RPMI7951 (cell line): ENCODE measurements at regions not wholly inside any gene's neighbourhood (a gene's known extent, or its start where the extent isn't known, plus 50 kb on each side); places are given as distances from the start of the nearest gene placed in this dataset.

Experiments
- DNase-seq: peaks from one replicate; pipeline ENCODE4 v3.0.0-alpha.2; 2012; ENCODE audit warnings: low read depth

DNA sequence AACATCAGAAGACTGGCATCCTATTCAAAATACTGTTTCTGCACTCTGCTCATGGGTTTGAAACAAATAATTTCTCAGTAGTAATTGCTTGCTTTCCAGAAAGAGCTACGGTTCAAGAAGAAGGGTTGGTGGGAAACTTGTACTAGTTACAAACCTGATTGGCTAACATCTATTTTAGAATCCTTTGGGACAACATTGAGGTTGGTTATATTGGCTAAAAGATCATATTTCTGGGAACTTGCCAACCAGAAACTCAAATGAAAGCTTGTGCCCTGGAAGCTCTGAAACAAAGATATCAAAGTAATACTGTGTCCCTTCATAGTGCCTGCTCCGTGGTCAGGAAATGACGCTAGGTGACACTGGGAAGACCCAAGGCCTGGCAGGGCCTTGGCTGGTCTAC lies 141.7 kb downstream of the LACC1 start:
- DNase-seq = no peak

DNA sequence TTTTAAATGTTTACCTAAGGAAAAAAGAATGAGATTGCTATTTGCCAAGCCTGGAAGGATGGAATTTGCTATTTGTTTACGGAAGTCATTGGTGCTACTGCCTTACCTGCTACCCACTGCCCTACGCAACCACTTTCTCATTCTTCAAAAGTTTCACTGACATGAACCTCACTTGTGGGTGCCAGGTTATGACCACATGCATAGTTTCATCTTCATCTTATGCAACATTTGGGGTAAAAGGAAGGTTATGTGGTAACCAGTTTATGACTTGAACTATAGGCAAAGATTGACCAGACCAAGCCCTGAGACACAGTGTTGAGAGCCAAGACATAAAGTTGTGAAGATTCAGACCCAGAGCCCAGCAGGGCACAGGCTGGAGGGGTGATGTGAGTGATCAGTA lies 142.5 kb downstream of the LACC1 start:
- no peak for DNase-seq

DNA sequence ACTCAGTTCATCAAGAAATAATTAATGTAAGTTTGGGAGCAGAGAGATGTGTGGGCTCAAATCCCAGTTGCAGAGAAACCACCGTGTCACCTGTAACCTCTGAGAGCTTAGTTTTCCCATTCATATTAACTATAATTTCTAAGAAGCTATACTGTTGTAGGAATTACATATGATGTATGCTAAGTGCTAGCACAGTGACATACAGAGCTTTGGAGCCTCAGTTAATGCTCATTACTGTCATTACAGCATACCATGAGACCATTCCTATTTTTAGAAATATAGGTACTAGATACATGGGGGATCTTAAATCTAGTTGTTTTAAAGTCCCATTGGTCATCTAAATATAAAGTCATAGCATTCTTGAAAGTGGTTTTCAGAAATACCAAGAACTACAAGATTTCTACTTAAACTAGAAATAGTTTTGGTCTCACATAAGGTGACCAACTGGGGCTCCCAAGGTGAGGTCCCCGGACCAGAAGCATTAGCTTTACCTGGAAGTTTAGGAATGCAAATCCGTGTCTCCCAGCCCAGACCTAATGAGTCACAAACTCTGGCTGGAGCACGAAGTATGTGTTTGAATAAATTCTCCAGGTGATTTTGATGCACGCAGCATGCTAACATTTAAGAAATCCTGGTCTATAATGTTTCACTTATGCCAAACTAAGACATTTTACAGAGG lies 144.6 kb downstream of the LACC1 start:
- no peak for DNase-seq

DNA sequence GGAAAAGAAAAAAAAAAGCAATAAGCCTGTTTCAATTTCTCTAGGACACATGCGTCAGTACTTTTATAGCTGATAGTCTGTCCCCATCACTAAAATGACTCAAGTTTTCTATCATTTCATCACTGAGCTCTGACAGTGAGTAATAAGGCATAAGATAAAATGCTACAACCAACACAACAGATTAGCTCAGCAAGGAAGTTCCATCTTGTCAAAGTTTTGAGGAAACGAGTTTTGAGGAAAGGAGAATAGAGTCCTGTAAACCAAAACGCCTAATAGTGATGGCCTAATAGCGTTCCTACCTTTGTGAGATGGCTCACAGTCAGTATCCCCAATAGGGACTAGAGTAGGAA lies 145.1 kb downstream of the LACC1 start:
- DNase-seq = no peak

DNA sequence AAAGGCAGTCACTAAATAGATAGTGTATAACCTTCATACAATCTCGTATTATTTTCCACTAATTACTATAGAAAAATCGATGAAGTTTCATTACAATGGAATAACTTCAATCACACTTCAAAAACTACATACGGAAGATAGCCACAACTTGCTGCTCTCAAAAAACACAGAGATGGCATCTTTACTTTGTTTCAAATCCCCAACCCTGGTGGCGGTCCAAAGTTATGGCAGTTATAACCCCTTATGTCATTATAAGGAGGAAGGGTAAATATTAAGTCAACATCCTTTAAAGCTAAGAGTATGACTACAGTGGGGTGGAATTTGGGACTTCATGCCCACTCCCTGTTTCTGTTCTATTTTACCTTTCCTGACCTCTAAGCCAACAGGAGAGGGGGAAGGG lies 146.5 kb downstream of the LACC1 start:
- DNase-seq = no peak

DNA sequence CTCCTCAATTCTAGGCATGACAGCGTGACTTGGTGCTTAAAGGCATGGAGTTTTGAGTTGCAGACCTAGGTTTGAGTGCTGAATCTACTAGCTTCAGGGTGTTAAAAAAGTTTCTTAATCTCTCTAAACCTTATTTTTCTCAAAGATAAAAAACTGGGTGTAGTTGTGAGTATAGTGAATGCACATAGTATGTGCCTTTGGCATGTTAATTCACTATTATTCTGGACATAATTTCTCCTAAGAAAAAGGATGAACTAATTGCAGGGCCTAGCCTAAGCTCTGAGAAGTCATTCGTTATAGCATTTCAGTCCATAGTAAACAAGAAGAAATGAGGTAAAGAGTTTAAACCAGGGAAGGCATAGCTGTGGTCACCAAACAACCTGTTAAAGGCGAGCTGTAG lies 149.0 kb downstream of the LACC1 start:
- no peak for DNase-seq

DNA sequence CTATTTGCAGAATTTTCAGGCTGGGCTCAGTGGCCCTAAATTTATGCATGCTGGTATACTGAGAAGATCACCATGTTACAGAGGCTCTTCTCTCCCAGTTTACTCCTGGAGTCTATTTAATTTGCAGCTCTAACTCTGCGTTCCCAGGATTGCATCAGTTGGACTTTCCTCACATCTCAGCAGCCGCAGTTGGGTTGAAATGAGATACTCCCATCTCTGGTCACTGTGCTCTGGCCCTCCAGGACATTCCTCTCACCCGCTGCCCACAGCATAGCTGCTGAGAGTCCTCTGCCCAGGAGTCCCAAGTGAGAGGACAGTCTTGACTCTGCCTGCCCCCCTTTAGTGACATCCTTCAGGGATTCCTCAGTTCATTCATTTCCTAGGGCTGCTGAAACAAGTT lies 150.9 kb downstream of the LACC1 start:
- DNase-seq = no peak

DNA sequence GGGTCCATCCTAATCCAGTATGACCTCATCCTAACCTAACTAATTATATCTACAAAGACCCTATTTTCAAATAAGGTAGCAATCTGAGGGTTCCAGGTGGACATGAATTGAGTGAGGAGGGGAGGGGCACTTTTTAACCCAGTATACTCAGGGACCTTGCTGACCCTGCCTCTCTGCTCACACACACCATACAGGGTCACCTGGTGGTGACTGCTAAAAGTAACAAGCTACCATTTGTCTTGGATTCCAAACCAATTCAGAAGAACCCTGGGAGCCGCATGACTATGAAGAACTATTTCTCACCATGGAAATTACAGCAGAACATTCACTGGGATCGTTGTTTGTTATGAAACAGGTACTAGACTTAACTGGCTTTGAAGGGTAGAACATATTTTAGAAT lies 151.9 kb downstream of the LACC1 start:
- DNase-seq = no peak

DNA sequence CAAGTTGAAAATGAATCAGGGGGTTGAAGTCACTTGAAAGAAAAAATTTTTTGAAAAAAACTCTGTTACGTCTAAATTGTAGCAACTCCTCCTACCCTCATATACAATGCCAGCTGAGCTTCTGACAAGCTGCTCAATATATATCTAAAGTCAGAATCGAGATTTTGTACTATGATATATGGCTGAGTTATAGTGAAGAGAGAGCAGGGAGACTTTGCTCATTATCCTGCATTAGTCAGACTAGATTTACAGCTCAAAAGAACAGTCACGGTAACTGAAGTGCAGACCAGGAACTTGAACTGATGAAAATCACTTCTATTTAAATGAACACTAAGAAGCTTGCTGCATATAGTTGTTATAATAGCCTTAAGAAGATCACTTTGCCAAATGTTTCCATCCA lies 153.1 kb downstream of the LACC1 start:
- DNase-seq = no peak

DNA sequence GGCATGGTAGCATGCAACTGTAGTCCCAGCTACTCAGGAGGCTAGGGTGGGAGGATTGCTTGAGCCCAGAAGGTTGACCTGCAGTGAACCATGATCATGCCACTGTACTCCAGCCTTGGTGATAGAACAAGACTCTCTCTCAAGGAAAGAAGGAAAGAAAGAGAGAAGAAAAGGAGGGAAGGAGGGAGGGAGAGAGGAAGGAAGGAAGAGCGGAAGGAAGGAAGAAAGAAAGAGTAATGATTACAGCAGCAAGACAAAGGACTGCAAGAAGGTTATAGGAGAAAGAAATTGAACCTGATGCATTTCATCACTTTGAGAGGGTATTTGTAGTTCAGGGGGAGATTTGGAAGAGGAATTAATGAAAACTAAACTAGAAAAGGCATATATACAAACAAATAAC lies 155.7 kb downstream of the LACC1 start:
- DNase-seq = no peak

DNA sequence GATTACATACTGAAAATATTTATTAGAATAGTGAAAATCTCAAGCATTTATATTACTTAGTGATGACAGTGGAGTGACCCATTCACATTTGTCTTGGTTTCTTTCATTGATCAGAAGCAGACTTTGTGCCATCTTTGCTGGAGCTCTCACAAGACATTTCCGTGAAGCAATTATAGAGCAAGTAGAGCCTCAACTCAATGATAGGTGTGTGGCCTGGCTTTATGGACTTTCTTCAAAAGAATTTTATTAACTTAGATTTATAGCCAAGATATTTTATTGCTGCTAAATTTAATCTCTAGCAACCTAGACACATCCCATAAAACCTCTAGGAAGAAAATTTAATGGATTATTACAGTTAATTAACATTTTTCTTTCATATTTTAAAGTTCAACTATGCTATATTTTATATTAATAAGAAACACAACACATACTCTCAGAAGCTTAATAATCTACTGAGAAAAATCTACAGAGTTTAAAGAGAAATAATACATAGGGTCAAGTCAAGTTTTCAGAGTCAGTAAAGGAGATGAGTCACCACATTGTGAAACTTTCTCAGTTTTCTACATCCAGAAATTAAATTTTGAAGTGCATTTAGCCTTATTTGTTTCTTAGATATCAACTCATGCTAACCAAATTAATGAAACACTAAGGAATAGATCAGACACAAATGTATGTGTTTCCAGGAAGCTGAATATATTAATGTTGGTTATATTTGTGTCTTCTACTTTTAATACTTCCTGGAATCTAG lies 160.5 kb downstream of the LACC1 start:
- no peak for DNase-seq

DNA sequence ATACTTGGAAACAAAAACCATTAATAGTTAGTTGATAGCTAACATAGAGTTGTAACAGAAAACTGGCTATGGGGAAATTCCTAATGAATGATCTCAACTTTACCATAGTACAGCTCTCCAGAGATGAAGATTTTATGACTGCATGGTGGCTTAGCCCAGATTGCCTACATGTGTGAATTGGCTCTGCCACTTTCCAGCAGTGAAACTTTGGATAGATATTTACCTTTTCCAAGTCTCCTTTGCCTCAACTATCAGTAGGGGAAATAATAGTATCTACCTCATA lies 161.1 kb downstream of the LACC1 start:
- no peak for DNase-seq

DNA sequence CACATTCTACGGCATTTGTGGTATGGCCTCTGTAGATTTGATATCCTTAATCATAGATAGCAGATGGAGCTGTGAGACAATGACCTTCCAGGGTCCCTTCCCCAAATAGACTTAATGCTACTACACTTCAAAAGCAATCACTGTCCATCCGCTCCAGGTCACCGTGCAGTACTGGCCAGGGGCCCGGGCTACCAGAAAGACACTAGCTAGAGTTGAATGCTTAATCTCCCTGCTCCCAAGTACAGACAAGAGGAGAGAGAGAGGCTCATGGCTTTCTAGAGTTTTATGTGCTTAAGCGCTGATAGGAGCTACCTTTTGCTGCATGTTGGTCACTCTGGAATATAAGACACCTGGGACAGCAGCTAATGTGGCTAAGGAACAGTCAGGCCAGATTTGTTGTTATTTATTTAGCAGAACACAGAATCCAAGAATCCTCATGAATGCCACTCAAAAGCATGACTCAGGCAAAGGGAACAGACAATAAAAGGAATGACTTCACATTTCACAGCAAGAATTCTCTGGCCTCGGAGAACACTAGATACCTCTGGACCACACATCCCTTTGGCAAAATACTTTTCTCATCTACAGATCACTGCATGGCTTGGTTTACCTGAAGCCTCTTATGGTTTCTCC lies 165.0 kb downstream of the LACC1 start:
- DNase-seq = no peak

DNA sequence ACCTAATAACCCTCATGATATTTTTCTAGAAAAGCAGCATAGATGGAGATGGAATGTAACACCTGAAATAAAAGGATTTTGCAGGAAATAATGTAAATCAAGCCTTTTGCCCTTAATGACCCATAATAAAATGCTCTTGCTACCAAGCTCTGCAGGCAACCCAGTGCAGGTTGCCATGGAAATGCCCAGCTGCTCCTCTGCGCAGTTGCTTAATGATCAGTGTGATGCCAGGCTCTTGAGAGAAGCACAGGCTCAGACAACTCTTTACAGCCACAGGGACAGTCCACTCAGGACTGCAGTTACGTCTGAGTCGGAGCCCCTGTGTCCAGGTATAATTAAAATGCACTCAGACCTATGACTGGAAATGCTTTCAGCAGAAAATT lies 165.5 kb downstream of the LACC1 start:
- no peak for DNase-seq

DNA sequence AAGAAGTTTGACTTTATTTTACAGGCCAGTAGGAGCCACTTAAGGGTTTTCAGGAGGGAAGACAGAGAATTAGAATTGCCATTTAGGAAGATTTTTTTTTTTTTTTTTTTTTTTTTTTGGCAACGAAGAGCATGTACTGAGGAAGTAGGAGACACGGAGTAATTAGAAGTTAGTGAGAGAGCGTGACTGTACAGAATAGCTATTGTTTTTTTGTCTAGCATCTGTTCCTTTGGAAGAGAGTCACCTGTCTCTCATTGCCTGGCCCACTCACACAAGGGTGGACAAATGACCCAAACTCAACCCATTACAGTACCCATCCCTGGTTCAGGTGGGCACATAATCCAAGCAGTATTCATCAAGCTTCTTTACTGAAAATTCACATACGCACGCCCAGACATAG lies 166.7 kb downstream of the LACC1 start:
- no peak for DNase-seq

DNA sequence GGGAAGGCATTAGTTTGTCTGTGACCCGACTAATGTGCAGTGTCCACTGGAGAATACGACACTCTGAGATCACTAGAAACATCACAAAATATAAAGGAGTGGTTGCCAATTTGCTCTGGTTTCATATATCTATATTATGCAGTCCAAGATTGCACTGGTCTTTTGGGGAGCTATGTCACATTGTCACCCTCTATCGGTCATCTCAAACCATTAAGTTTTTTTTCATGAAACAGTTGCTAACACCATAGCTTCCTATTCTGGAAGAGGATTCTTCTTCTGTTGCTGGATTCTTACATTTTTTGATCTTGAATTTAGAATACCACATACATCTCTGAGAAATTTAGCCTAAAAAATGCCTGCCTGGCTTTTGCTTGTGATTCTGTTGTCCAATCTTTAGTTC lies 168.6 kb downstream of the LACC1 start:
- peak; percentile 51 for DNase-seq

DNA sequence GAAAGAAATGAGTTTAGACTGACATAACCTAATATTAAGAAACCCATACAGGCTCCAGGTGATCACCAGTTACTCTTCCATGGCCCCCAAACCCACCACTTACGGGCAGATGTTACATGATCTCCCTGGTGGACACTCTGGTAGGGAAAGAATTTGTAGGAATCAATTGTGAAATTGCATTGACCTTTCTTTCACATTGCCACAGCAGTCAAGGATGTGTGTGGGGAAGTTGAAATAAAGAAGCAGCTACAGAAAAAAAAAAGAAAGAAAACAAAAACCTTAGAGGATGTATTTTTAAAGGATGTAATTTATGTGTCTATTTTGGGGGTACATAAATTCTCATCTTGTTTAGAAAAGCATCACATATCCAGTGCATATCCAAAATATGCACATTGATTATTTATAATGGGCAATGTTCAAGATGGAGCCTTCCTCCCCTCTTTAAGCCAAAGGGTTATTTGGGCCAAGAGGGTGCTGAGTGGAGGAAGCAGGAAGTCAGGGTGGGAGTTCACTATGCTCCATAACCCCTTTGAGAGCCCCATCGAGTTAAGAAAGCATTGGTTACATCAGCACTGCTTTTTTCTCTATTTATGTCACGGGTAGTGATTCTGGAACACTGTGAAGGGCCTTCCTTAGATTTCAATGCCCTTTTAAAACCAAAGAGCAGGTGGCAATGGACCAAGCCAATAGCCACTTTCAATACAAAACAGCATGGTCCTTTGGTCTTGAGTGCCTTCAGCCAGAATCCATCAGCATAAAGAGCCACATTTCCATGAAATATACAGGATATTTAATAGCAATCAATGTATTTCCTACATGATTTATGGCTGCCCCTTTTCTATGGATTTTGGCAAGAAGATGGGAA lies 169.6 kb downstream of the LACC1 start:
- DNase-seq = no peak

DNA sequence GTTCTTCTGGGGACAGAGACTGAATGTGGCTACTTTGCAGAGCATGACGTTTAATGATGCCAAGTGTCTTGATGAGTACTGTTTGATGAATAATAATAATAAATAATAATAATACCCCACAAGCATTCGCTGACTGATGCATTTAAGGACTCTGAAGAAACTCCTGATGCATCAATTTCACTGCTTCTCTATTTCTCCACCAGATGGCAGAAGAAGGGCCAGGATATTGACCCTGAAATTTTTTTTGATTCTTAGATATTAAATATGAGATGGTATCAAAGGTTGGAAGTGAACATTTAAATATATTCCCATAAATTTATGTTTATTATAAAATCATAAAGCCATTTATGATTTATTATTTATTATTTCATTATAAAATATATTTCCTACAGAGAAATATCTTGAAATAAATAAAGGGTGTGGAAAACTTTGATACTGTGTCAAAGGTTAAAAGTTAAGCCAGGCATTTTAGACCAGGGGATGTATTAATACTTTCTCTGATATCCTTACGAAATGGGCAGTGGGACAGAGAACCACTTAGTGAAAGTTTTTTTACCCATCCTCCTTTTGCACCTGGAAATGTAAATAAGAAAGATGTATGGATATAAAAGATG lies 170.9 kb downstream of the LACC1 start:
- peak; percentile 18 for DNase-seq

DNA sequence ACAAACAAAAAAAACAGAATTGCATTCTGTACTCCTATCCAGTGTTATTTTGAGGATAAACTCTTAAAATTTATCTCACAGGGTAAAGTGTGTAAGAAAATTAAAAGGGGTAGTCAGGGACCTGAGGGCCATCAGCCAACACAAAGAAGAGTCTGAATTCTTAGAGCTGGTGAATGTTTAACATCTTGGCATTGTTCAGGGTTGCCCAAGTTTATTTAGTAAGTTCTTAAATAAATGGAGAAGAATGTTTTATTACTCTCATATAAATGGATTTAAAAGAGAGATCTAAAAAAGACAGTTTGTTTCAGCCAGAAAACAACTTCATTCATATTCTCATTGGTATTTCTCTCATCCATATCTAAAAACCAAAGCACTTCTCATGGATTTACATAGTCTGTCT lies 171.7 kb downstream of the LACC1 start:
- no peak for DNase-seq

DNA sequence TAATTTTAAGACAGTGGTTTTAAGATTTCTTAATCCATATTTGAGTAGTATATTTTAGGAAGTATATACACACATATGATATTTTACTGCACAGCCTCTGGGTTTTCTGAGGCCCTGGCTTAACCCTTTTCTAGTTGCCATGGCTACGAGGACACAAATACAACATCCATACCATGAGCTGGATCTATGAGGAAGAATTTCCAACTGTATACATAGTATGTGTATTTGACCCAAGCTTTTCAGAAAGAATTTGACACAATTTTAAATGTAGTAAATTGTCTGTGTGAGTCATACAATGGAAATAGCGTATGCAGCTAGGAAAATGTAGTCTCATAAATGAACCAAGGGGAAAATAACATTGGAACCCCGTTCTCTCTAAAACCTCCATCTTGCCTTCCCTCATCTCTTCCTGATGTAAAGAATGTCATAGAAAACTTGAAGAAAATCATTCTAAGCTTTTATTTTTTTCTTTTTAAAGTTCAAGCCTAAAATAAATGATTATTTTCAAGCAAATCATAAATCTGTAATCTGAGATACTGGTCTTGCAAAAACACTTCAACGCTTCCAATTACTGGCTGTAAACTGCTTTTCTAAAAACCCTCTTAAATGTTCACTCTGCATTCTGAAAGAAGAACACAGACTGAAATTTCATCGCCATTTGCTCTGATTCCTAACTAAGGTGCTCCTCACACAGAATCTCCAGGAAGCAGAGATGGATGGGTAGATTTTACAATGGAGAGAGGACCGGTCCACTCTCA lies 172.4 kb downstream of the LACC1 start:
- DNase-seq = peak; percentile 28

DNA sequence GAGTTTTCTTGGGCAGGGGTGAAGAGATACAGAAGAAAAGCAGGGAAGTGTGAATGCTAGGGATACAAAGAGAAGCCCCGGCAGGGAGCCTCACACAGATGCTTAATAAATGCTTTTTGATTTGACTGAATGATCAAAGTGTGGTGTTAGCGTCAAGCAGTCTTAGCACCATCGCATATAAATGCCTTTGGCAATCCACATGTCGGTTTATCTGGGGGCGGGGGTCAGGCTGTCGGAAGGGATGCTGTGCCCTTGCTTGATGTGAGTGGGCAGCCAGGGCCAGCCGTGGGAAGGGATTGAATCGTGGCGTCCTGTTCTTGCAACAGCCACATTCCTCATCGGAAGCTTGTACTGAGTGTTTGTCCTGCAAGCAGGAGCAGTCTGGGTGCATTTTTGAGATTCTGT lies 173.1 kb downstream of the LACC1 start:
- no peak for DNase-seq

DNA sequence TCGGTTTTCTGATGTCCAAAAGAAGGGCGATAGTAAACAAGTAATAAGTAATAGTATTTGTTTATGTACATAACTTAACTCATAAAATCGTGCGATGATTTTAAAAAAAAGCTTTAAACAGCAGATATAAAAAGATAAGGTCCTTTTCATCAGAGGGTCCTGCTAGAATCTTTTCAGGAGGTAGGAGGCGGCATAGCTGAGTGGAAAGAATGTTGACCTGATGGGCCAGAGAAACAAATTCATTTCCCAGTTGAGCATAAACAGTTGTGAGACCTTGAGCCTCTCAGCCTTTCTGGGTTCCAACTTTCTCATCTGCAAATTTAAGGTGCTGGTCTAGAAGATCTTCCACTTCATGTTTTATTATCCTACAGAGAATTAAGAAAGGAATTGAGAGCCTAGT lies 173.5 kb downstream of the LACC1 start:
- DNase-seq = no peak
